ENCODE measurements at regions not wholly inside any gene's neighbourhood (a gene's known extent, or its start where the extent isn't known, plus 50 kb on each side); places are given as distances from the start of the nearest gene placed in this dataset.
"Not testable (repeated sequence)": the region's sequence is repeated elsewhere in the genome, so short reads cannot be mapped to it uniquely, and the experiment has no call there.

DNA sequence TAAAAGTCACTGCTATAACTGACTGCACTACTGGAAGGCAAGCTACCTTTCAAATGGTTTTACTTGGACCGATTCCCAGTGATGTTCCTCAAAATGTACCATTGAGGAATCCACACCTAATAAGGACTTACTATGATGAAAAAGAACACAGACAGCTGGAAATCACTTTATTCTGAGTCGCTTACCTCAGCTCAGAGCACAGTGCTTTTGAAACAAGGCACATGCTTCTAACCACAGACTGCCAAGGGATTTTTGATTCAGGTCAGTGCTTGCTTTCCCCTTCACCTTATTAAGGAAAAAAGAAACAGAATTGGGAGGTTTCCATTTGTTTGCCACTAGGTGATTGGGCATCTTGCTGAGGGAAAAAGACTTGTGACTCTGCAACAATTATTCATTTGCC, 707.5 kb upstream of the FSHR start:
- DNase-seq (ENCODE audit: low read depth in 2 of 3, low spot score in 2 of 3), result no peak

DNA sequence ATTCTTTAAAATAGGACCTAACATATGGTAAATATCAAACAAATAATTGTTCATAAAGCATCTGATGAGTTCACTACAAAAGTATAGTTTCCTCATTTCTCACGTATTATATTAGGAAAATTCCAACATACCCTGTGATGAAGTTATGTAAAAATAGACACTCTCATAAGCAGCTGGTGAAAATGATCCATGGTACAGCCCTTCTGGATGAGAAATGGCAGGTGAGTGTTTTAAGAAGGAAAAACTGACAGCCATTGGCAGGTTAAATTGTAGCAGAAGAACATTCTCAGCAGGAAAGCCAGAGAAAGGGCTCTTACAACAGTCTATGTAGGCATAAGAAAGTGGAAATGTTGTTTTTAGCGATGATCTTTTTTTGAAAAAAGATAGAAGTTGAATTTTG, 706.5 kb upstream of the FSHR start:
- no peak for DNase-seq (ENCODE audit: low read depth in 2 of 3, low spot score in 2 of 3)

DNA sequence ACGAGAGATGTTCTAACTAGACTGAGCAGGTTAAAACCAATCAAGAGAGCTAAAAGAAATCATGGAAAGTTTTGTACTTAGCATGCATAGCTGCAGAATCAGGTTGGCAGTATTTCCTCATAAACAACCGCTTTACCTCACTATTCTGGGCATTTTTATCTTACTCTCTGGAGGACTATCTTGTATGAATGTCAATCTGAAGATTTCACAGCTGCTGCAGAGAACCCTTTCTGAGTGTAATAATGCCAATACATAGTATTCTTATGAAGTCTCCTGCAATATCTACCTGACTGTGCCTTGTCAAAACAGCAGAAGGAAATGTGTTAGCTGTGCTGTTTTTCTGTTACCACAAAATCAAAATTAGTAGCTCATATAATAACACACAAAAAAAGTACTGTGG, 705.9 kb upstream of the FSHR start:
- no peak for DNase-seq (ENCODE audit: low read depth in 2 of 3, low spot score in 2 of 3)

GRCh38 chr2:49858657-49859056, 704.3 kb upstream of the FSHR start:
- no peak for DNase-seq (ENCODE audit: low read depth in 2 of 3, low spot score in 2 of 3)

DNA sequence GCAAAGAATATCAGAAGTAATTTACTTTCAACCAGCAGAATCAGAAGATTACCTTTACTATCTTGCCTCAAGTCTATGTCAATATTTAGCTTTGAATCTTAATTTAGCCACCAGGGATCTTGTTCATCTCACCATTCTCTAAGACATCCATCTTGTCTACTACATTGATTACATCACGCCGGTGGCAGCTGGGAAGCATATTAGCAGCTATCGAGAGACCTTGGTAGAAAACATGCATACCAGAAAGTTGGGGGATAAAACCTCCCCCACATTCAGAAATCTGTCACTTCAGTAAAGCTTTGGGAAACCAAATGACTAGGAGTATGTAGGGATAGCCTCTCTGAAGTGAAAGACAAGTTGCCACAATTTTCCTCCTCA, 703.8 kb upstream of the FSHR start:
- DNase-seq (ENCODE audit: low read depth in 2 of 3, low spot score in 2 of 3), result no peak

DNA sequence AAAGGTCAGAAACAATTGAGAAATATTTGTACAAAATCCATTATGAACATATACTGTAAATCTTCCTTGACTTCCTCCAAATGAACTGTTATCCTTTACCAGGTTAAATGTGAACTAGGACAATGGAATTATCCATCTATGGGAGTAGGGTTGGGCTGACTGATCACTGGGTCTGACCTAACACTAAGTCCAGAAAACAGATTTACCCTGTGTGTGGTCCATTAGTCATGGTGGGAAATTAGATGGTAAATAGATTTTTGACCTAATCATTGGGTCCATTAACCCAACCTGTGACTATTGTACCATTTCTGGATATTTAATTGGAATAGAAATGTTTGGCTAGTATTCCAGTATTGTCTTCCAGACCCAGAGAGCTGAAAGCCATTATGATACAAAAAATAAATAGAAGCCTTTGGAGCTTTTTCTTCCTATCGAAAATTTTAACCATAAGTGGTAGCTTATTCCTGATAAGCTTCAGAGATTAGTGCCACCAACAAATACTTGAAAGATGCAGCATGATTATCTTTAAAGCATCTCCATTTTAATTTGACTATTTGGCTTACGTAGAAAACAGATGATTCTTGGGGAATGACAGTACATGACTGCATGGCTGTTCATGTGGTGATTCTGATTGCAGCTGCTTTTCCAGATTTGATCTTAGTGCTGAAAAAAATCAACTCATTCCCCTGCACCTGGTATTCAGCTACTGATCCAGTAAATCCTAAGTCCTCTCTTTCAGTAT, 703.2 kb upstream of the FSHR start:
- no peak for DNase-seq (ENCODE audit: low read depth in 2 of 3, low spot score in 2 of 3)

DNA sequence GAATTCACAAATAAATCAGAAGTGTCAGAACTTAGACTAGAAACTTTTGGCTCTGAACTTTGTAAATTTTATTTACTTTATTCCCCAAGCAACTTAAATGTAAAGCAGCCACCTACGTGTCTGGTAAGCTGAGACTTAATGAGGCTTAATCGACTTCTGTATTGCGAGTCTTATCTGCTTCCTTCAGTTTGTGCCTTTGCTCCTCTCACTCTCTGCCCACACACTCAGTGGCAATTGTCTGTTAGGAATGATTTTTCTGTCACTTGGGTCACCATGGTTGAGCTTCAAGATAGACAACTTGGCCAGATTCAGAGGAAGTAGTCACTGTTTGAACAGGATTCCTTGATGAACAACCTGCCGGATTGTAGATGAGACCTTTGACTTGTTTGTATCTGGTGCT, 691.4 kb upstream of the FSHR start:
- peak in 2 of 3 donors; percentile 8 to 56 for DNase-seq (ENCODE audit: low read depth in 2 of 3, low spot score in 2 of 3)

DNA sequence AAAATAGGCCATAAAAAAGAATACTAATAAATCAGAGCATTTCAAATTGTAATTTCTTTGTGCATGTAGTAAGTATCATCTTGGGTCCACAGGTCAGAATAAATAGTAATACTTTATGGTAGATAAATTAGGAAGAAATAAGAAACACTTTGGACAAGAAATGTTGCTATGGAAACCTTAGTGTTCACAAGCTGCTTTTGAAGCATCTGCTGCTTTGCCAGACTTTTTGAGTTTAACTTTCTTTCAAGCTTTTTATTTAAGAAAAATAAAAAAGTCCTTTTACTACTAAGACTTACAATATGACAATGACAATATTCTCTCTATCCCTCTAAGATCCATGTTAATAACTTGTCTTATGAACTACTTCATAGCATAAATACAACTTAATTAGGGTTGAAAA, 690.7 kb upstream of the FSHR start:
- no peak for DNase-seq (ENCODE audit: low read depth in 2 of 3, low spot score in 2 of 3)

DNA sequence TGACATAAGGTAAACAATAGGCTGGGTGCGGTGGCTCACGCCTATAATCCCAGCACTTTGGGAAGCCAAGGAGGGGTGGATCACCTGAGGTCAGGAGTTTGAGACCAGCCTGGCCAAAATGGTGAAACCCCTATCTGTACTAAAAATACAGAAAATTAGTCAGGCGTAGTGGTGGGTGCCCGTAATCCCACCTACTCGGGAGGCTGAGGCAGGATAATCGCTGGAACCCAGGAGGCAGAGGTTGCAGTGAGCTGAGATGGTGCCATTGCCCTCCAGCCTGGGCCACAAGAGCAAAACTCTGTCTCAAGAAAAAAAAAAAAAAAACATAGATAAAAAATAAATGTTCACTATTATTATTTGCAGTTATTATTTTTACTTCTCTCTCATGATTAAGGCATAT, 689.8 kb upstream of the FSHR start:
- not testable (repeated sequence) for DNase-seq (ENCODE audit: low read depth in 2 of 3, low spot score in 2 of 3)

DNA sequence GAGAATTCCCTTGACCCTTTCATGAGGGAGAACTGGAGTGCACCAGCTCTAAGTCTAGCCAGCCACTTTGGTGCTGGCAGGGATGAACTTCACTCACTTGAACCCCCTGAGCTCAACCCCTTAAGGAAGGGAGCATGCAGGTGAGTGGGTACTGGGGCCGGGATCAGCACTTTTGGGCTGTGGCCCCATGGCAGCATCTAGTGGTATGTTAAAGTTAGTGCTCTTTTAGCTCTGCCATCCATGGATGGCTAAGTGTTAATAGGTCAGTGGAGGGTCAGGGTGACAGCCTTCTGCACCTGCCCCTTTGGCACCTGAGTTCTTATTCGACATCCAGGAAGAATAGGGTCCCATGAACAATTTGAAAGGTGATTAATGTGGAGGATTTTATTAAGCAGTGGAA, 689.0 kb upstream of the FSHR start:
- no peak for DNase-seq (ENCODE audit: low read depth in 2 of 3, low spot score in 2 of 3)

- DNase-seq (ENCODE audit: low read depth in 2 of 3, low spot score in 2 of 3), result no peak
These were observed 686.2 kb upstream of the FSHR start for GRCh38 chr2:49840428-49840975.

- DNase-seq (ENCODE audit: low read depth in 2 of 3, low spot score in 2 of 3), result no peak
These were observed 685.5 kb upstream of the FSHR start for GRCh38 chr2:49839818-49840217.

DNA sequence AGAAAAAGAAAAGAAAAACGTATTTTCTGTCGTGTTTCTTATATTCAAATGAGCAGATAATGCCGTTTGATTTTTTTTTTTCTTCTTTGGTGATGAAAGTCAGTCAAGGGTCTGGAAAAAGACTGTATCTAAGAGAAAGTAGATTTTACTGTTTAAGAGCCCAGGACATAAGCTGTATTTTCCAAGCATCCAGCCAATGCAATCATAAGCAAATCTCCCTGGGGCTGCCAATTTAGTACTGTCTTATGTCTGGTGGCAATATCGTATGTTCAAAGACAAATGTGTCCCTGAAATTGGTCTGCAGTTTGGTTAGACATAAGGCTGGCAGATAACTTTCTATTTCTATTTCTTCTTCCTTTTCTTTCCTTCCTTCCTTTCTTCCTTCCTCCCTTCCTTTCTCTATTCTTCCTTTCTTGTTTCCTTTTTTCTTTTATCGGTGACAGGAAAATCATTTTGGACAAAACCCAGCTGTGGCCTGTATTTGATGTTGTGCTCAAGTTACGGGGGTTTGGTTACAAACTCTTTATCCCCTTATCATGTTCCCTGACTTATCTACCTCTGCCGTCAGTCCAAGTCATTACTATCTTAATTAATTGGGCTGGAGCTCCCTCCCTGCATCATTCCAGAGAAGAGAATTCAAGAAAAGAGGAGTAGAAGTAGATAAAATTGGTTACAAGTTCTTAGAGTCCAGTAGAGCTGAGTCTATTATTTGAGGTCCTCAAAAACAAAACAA, 683.4 kb upstream of the FSHR start:
- DNase-seq (ENCODE audit: low read depth in 2 of 3, low spot score in 2 of 3), result no peak

DNA sequence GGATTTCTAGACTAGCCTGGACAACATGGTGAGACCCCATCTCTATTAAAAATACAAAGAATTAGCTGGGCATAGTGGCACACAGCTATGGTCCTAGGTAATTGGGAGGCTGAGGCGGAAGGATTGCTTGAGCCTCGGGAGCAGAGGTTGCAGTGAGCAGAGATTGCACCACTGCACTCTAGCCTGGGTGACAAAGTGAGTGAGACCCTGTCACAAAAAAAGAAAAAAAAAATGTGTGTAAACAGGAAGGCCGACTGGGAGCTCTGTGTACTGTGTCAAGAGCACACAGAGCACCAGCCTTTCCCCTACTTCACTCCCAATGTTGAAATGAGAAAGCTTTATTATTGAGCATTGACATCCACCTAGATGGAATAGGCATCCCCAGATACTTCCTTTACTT, 681.7 kb upstream of the FSHR start:
- no peak for DNase-seq (ENCODE audit: low read depth in 2 of 3, low spot score in 2 of 3)

DNA sequence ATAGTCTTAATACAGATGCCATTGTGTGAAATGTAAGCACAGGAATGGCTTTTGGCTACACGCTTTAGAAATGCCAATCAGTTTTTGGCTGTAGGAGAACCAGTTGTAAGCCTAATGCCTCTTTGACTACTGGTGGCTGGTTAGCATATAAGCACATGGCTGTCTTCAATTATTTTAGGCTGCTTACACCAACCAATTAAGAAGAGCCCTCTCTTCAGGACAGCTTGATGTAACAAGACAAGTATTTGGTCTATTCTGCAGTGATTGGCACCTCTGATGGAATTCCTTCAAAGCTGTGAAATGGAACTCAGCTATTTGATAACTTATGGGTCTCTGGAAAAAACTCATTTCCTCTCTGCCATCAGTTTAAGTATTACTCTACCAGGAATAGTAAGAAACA, 680.1 kb upstream of the FSHR start:
- DNase-seq (ENCODE audit: low read depth in 2 of 3, low spot score in 2 of 3), result no peak

DNA sequence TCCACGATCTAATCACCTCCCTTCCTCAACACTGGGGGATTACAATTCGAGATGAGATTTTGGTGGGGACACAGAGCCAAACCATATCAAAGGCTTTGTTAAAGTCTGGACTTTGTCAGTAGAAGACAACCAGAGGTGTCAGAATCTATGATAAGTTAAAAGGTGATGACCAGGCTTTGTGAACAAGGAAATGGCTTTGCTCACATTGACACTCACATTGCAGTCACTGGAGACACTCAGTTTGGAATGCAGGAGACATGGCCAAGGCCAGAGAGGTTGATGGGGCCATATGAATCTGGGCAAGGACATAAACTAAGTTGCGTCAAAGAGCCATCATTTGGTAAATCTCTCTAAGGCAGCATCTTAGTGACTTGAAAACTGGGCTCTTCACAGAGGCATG, 678.2 kb upstream of the FSHR start:
- no peak for DNase-seq (ENCODE audit: low read depth in 2 of 3, low spot score in 2 of 3)

DNA sequence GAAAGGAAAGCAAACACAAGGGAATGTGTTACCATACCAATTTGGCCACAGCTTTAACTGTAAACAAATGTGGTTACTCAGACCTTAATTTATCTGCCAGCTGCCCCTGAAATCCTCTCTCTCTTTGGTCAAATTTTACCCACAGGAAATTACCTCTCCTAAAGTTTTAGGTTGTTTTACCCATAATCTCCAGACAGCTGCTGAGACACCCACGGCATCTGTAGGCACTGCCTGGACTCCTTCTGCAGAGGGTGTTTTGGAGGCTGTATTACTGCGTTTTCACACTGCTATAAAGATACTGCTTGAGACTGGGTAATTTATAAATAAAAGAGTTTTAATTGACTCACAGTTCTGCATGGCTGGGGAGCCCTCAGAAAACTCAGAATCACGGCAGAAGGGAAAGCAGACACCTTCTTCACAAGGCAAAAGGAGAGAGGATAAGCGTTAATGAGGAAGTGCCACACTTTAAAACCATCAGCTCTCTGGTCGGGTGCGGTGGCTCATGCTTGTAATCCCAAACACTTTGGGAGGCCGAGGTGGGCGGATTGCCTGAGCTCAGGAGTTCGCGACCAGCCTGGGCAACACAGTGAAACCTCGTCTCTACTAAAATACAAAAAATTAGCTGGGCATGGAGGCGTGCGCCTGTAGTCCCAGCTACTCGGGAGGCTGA, 677.5 kb upstream of the FSHR start:
- DNase-seq (ENCODE audit: low read depth in 2 of 3, low spot score in 2 of 3), result peak in 1 of 3 donors; percentile 31

GRCh38 chr2:49830846-49831245, 676.5 kb upstream of the FSHR start:
- no peak for DNase-seq (ENCODE audit: low read depth in 2 of 3, low spot score in 2 of 3)

DNA sequence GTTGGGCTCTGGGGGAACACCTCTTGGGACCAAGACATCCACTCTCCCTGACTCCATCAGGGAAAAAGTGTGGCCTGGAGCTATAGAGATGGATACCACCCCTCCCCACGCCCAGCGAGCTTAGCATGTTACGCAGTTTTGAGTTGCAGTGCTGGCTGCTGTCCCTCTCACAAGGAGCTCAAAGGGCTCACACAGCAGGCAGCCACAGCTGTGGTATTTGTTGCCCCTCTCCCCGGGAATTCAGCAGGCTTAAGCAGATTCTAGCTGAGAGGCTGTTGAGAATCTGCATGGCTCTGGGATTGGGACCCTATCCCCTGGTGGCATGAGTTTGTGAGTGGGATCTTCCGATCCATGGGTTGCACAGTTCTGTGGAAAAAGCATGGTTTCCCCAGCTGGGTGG, 673.1 kb upstream of the FSHR start:
- DNase-seq (ENCODE audit: low read depth in 2 of 3, low spot score in 2 of 3), result no peak

DNA sequence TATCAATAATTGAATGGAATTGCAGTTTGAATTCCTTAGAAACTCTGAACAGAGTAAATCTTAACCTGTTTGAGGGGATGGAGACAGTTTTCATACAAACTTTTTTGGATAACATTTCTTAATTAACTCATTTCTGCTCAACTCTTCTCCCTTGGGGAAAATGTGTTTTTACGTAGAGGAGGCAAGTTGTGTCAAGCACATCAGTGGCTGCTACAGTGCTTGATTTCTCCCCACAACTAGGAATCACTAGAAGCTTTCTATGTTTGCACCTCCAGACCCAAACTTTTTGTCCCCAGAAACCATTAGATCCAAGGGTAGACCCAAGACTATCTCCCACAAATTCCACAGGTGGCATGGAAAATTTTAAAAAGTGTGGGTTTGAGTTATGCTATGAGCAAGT, 658.9 kb upstream of the FSHR start:
- no peak for DNase-seq (ENCODE audit: low read depth in 2 of 3, low spot score in 2 of 3)

GRCh38 chr2:49812730-49813129, 658.4 kb upstream of the FSHR start:
- DNase-seq (ENCODE audit: low read depth in 2 of 3, low spot score in 2 of 3), result no peak

DNA sequence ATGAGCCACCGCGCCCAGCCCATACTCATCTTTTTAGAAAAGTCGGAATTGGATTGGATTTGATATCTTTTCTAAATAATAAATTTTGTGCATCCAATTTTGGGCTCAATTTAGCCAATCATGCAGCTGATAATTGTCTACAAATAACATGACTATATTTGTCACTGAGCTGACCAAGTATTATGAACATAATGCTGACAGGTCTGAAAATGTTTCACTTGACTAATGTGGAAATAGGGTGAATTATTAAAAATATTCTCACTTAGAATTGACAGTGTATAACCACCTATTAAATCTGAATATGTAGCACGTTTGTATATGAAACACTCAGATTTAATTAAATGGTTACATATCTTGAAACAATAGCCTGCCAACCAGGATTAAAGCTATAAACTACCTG, 657.2 kb upstream of the FSHR start:
- DNase-seq (ENCODE audit: low read depth in 2 of 3, low spot score in 2 of 3), result no peak

All from hematopoietic multipotent progenitor cell (in vitro differentiated cells).